GM19463 (cell line): ENCODE measurements at regions not wholly inside any gene's neighbourhood (a gene's known extent, or its start where the extent isn't known, plus 50 kb on each side); places are given as distances from the start of the nearest gene placed in this dataset.

Source experiments
- ATAC-seq: cut with Tn5 transposase; IDR thresholded peaks from one replicate; pipeline ENCODE4 v1.9.1; 2021; ENCODE audit warnings: mild to moderate bottlenecking, moderate library complexity; ENCODE audit not compliant: unreplicated experiment

DNA sequence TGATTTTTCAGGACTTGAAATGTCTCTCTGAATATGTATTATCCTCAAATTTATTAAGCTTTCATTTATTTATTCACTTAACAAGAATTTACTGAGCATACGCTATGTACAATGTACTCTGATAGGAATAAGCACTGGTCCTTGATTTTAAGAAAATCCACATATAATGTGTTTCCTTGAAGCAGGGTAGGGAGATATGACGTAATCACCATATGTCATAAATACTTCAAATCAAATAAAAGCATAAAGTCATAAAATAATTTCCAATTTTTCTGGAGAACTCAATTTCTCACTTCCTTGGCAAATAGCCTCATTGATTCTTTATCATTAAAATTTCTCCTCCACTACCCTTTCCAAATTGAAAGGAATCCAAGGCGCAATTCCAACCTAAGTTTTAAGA is 177.8 kb upstream of the GAP43 start:
- no peak for ATAC-seq

DNA sequence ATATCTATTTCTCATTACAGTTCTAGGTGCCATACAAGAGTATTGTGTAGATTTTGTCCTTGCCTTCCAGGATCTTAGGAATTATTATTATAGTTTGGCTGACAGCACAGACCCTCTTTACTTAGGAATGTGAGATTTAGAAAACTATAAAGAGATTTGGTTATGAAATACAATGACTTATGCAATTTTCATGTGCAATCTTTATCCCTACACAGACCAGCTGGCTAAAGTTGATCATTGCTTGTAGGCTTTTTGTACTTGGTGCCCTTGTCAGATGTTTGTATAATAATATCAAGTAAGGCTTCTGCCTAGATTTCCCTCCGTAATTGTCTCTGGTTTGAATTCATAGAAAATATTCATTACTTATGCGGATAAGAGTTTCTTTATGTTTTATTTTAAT is 174.5 kb upstream of the GAP43 start:
- ATAC-seq: no peak

DNA sequence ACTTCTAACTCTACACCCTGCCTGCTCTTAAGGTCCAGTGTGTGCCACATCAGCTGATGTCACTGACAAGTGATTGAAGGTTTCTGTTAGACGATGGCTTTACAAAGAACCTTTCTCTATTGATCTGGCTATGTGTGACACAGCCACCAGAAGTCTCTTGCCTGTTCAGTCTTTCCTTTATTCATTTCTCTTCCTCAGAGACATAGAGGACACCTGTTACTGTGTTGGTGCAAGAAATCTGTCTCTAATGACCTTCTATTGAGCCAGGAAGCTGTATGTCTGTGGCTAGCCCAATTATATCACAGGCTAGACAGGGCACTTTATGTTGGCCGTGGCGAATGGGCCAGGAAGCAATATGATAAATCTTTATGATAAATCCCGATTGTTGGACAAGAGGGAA is 173.3 kb upstream of the GAP43 start:
- no peak for ATAC-seq

DNA sequence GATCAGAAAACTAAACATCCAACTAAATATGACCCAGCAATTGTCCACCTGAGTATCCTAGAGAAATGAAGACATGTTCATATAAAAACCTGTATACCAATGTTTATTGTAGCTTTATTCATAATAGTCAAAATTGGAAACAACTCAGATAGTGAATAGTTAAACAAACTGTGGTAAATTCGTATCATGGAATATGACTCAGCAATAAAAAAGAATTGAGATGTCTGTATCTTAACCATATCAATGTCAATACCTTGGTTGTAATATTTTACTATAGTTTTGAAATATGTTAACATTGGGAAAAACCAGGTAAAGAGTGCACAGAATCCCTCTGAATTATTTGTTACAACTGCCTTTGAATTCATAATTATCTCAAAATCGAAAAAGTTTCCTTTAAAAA is 159.3 kb upstream of the GAP43 start:
- no peak for ATAC-seq

DNA sequence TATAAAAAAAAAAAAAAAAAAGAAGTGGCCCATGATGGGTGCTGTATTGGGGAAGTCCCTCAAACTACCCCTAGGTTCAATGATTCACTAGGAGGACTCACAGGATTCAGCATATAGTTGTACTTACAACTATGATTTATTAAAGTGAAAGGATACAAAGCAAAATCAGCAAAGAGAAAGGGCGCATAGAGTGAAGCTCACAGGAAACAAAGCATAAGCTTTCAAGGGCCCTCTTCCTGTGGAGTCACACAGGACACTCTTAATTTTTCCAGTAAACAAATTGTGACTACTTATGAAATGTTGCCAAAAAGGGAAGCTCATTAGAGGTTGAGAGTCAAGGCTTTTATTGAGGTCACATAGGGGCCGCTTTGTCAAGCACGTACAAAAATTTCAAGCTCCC is 153.7 kb upstream of the GAP43 start:
- peak; percentile 83 for ATAC-seq

DNA sequence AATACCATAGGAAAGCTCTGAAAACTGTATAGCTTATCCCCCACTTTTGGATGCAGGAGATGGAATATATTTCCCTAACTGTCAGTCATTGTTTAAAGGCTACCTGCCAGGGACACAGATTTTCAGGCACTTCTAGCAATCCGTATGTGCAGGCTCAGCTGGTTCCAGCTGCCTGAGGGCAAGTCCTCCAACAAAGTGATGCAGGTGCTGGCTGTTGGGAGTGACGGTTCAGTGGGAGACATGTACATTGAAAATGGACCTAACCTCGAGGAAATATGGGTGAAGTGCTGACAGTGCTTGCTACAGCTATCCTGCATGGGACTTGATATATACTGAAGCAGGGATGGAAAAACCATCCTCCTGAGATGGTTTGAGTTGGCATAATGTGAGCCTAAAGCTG is 153.1 kb upstream of the GAP43 start:
- no peak for ATAC-seq

DNA sequence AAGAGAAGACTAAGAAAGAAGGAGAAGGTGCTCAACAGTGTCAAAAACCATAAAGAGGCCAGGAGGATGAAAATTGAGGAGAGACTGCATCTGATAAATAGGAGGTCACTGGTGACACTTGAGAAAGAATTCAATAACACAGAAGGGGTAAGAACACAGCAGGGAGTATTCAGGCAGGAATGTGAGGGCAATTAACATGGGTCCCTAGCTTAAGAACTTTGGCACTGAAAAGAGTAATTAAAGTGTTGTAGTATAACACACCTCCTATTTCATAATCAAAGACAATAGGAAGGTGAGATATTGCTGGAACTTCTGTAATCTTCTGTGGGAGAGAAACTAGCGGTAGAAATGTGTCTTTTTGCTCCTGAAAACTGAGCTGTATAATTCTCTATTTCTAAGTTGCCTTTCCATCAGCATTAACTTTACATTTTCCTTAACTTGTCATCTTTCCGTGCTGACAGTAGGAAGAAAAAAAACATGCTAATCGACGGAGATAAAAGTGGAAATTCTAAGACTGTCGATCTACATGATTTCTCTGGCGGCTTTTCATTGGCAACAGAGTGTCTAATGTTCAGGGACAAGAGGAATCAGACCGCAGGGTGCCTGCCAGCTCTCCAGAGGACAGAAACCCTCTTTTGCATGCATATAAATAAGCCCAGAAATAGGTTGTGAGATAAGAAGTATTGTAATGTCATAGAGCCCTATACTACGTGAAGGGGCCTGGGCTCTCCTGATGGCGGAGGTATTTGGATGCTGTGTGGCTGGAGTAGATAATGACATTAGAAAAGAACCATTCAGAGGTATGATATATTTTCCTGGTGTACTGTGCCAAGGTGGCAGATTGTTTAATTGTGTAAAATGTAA is 147.9 kb upstream of the GAP43 start:
- ATAC-seq: no peak

DNA sequence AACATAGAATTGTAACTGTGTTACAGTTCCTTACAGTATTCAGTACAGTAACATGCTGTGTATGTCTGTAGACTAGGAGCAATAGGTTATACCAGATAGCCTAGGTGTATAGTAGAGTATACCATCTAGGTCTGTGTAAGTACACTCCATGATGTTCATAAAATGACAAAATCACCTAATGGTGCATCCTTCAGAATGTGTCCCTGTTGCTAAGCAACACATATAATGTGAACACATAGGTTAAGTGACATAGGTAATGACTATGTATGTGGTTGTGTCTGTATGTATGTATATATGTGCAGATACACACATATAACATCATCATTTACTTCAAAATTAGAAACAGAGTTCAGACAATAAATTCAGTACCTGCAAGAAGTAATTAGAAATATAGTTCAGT is 146.8 kb upstream of the GAP43 start:
- ATAC-seq: no peak

DNA sequence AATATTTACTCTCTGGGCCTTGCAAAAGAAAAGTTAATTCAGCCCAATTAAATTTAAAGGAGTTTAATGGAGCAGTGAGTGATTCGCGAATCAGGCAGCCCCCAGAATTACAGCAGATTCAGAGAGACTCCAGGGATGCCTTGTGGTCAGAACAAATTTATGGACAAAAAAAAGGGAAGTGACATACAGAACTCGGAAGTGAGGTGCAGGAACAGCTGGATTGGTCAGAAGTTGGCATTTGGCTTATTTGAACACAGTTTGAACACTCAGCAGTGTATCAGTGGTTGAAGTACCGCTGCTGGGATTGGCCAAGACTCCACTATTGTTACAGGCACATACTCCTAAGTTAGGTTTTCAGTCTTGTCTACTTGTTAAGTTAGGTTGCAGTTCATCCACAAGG is 145.0 kb upstream of the GAP43 start:
- no peak for ATAC-seq

DNA sequence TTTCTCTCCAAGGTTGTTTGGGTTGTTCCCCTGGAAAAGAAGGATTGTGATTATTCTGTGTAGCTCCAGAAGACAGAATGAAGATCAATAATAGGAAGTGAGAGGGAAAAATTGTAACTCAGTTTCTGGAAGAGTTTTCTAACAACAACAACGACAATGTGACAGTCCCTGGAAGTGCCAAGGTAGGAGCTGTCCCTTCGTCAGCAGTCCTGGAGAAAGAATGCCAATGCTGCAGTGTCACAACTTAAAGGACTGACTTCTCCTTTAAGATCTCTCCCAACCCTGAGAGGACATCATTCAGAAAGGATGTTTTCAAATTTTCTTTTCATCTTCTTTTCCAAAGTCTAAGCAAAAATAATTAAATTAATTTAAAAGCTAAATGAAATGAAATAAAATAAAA is 136.4 kb upstream of the GAP43 start:
- no peak for ATAC-seq

DNA sequence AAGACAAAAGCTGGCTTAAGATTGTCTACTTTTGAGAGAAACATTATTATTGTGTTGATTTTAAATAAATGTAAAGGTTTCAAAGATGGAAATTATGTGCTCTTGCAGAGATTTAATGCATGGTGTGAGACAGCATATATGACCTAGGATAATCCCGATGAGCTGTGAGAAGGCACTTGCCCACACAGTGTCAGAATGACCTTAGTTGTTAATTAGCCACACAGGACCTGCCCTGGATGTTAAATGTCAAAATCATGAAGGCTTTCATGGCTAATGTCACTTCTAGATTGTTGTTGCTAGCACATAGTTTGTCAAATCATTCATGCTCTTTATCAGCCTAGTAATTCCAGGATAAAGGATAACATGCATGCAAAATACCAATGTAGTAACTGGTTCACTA is 135.3 kb upstream of the GAP43 start:
- no peak for ATAC-seq

DNA sequence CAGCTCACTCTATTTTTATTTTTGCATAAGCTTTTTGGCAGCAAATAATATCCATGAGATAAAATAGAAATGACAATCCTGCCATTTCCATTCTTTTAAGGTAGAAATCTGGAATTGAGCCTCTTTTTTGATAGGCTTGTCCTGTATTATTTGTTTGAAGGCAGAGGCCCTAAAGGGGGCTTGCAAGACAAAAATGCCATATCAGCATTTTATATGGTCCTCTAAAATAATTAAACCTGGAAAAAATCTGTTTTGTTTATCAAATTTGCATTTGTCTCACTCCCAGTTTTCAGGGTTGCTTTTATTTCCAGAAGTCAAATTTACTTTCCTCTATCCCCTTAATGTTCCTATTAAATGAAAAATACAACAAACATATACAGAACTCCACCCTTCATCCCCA is 134.9 kb upstream of the GAP43 start:
- ATAC-seq: no peak

DNA sequence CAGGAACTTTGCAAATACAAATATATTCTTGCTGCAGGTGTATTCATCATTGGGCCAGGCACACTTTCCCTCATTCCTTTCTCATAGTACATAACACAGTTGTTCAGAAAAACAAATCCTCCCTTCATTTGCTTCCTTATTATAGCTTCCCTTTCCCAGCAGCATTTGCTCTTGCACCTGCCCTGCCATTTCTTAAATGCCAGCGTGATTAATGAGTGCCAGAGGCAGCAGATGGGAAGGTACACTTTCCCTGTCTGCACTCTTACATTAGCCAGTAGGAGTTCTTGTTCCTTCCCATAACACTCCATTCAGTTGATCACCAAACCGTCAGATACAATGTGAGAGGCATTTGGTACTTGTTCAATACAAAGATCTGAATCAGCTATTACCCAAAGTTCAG is 128.5 kb upstream of the GAP43 start:
- no peak for ATAC-seq

DNA sequence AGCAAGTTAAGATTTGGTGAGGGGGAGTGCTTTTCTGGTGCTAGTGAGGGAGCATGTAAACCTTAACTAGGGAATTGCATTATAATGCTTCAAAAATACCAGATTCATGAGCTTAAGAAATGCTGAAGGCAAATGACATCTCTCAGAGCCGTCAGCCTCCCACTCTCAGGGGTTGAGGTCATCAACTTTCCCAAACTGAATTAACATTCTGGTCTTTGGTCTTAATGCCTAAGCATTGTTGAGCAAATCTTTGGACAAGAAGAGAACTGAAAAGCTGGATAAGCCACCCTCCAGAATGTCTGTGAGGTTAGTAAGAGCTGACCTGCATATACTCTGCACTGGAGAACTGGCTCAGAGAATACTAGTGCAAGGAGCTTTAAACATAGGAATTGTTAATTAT is 124.9 kb upstream of the GAP43 start:
- ATAC-seq: no peak

DNA sequence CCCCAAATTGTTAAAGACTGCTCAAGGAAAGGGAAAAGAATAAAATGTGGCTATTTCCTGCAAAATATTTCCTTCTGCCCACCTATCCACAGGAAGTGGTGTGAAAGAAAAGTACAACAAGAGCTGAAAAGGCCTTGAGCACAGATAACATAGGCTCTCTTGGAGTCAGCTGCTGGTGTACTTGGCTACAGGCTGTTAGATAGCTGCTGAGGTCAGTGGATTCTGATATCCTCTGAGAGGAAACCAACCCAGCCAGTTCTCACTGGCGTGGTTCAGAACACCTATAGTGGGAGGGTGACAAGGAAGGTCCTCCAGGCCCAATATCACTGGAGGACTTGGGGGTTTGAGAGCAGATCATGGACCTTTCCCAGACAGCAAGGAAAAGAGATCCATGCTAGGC is 124.4 kb upstream of the GAP43 start:
- no peak for ATAC-seq

DNA sequence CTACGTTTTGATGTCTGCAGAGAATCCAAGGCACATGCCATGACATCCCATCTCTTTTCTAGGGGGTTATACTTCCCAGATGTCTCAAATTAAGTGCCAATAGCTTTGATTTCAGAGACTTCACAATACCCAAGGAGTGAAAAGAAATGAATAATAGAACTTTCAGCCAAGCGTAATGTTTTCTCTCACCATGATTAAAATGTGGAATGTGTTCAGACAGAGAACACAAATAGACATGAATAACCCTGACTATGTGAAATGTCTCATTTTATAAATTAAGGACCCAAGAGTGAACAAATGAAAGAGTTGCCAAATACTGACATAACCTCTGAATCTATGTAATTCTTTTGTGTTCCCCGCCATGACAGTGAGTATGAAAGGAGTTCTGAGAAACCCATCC is 123.6 kb upstream of the GAP43 start:
- ATAC-seq: no peak

DNA sequence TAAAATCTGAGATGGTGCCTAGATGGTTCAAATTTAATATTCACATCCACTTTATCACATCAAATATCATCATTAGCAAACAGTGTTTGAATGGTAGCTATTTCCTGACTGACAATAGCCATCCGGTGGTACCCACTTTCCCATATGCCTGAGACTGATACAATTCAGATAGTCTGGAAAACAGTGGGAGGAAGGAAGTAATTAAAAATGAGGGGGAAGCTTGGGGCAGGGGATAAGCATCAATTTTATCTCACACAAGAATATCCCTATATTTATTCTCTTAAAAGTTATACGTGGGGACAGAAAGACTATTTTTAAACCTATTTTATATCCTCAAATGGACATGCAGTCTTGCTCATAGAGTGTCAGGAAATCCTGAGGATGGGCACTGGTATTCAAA is 122.5 kb upstream of the GAP43 start:
- no peak for ATAC-seq

DNA sequence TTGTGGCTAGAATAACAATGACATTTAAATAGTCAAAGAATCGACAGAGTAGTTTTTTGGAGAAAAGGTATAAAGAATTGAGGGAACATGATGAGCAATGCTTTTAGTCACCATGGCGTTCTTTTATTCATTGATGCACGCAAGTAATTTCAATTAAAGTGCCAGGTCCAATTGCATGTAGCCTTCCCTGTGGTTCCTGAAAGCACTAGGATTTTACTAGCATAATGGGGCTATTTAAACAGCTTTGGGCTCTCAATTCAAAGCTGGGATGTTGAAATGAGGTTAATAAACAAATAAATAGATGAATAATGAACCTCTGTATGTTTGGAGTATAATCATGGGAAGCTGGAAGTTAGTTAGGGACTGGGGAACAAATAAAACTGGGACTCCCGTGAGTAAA is 121.2 kb upstream of the GAP43 start:
- ATAC-seq: no peak

DNA sequence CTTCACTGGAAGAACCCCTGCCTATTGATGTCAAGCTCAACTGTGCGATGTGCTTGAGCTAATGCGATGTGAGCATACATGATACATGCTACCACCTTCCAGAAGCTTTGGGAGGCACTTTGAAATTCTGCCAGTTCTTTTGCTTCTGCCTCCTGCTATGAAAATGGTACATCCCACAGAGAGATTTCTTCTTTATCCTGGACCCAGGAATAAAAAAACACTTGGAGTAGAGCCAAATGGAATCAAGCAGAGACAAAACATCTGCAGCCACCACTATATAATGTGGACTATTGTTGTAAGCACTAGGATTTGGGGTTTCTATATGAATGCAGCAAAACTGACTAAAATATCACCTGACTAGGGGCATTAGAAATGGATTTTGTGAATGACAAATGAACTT is 119.9 kb upstream of the GAP43 start:
- no peak for ATAC-seq

DNA sequence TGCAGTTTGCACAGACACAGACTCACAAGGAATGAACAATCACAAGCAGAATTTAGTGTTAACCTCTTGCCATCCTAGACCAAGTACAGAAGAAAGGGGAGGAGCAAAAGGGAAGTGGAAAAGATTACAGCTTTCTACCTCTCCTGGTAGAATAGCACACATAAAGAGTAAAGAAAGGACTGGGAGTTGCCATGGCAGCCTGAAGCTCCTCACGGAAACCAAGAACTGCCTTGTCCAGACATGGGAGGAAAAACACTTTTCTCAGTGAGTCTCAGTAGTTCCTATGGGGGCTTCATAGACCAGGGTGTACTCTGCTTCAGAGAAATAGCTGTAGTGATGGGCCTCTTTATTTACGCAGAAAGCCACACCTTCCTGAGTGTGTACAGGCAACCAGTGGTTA is 114.7 kb upstream of the GAP43 start:
- no peak for ATAC-seq

DNA sequence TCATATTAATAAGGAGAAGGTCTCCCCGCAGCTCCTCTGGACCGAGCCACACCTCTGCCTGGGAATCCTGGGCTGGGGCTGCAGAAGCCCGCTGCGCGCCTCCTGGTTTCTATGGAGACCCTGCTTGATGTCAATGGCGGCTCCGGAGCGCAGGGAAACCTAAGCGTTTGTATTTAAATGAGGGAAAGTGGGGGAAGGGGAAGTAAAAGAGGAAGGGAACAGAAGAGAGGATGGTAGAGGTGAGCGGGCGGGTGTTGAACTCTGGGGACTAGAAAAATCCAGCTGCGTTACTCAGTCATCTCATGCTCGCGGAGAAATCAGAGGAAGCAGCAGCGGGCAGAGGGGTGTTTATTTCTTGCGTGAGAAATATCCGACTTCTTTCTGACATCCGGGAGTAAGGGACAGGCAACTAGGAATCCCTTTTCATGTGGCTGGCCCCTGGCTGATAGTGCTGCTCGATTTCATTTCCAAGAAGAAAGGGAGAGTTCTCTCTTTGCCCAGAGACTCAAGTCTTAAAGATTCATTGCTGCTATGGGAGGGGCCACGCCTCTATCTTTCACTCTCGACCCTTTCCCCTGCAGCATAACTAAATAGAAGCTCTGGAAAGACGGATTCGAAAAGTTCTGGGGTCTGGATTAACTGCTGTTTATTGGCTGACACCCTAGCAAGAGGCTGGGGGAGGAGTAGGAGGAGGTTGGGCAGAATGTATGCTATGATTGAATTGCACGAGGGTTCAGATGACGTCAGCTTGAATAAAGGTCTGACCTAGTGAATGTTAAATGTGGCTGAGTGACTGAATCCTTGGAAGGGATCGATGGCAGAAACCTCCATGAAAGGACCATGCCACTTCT is 110.5 kb upstream of the GAP43 start:
- ATAC-seq: peak; percentile 49

DNA sequence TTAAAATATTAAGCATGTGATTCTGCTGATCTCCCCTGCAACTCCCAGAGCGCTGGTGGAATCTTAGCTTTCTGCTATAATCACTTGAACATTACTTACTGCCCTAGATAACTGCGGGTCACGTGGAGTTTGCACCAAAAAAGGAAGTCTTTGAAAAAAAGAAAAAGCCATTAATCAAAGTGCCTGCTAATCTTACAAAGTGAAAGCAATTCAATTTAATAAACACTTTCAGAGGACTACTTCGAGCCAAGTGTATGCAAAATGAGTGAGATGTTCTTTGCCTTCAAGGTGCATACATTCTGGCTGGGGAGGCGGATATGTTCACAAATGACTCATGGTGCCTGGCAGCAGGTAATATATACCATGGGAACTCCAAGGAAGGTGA is 109.9 kb upstream of the GAP43 start:
- peak; percentile 9 for ATAC-seq
